HL-60 (cell line): ENCODE measurements at regions not wholly inside any gene's neighbourhood (a gene's known extent, or its start where the extent isn't known, plus 50 kb on each side); places are given as distances from the start of the nearest gene placed in this dataset.

Experiments
- SPI1 ChIP-seq: IDR thresholded peaks from 2 replicates; pipeline ENCODE4 v1.6.1; 2012; ENCODE audit warnings: low read depth, mild to moderate bottlenecking, borderline replicate concordance
- TF ChIP-seq, protein P1 (sequence below): IDR thresholded peaks from one replicate; pipeline ENCODE4 v1.5.1; 2011; ENCODE audit warnings: low read length, control low read depth, inconsistent platforms; ENCODE audit not compliant: insufficient read depth
- TF ChIP-seq, protein P2 (sequence below): IDR thresholded peaks from 2 replicates; pipeline ENCODE4 v1.6.1; 2012; ENCODE audit warnings: low read depth; ENCODE audit not compliant: insufficient replicate concordance

- TF ChIP-seq, protein P1, sequence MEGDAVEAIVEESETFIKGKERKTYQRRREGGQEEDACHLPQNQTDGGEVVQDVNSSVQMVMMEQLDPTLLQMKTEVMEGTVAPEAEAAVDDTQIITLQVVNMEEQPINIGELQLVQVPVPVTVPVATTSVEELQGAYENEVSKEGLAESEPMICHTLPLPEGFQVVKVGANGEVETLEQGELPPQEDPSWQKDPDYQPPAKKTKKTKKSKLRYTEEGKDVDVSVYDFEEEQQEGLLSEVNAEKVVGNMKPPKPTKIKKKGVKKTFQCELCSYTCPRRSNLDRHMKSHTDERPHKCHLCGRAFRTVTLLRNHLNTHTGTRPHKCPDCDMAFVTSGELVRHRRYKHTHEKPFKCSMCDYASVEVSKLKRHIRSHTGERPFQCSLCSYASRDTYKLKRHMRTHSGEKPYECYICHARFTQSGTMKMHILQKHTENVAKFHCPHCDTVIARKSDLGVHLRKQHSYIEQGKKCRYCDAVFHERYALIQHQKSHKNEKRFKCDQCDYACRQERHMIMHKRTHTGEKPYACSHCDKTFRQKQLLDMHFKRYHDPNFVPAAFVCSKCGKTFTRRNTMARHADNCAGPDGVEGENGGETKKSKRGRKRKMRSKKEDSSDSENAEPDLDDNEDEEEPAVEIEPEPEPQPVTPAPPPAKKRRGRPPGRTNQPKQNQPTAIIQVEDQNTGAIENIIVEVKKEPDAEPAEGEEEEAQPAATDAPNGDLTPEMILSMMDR: no peak
- TF ChIP-seq, protein P2, sequence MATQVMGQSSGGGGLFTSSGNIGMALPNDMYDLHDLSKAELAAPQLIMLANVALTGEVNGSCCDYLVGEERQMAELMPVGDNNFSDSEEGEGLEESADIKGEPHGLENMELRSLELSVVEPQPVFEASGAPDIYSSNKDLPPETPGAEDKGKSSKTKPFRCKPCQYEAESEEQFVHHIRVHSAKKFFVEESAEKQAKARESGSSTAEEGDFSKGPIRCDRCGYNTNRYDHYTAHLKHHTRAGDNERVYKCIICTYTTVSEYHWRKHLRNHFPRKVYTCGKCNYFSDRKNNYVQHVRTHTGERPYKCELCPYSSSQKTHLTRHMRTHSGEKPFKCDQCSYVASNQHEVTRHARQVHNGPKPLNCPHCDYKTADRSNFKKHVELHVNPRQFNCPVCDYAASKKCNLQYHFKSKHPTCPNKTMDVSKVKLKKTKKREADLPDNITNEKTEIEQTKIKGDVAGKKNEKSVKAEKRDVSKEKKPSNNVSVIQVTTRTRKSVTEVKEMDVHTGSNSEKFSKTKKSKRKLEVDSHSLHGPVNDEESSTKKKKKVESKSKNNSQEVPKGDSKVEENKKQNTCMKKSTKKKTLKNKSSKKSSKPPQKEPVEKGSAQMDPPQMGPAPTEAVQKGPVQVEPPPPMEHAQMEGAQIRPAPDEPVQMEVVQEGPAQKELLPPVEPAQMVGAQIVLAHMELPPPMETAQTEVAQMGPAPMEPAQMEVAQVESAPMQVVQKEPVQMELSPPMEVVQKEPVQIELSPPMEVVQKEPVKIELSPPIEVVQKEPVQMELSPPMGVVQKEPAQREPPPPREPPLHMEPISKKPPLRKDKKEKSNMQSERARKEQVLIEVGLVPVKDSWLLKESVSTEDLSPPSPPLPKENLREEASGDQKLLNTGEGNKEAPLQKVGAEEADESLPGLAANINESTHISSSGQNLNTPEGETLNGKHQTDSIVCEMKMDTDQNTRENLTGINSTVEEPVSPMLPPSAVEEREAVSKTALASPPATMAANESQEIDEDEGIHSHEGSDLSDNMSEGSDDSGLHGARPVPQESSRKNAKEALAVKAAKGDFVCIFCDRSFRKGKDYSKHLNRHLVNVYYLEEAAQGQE: no peak
- TF ChIP-seq SPI1: no peak
Measured at GRCh38 chr10:131477457-131478121, 166.1 kb upstream of the TCERG1L start.
